ENCODE measurements at regions not wholly inside any gene's neighbourhood (a gene's known extent, or its start where the extent isn't known, plus 50 kb on each side); places are given as distances from the start of the nearest gene placed in this dataset.

DNA sequence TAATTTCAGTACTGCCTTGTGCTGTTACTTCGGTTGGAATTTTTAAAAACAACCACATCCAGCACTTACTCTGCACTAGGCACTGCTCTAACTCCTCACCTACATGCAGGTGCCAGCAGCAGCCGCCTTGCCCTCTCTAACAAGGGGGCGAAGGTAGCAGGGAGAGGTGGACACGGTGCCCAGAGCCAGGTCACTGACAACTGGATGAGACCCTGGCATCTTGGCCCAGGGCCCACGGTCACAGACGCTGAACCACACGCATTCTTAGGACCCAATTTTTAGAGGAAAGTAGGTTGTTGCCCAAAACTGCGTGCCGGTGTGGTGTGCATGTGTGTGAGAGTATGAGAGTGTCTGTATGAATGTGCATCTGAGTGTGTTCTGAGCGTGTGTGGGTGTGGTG lies 63.4 kb upstream of the GATA2 start:
- H3K27me3 Mint-ChIP-seq: peaks cover 52% of the 10 kb centered on the region
- no peaks in the 10 kb centered on the region for H3K36me3 Mint-ChIP-seq (ENCODE audit: insufficient read depth)
- DNase-seq (ENCODE audit: low spot score, unreplicated experiment): no peak
- TF ChIP-seq CTCF (IDR thresholded peaks at IDR 0.05; ENCODE audit: unreplicated experiment): no peak
- no peaks in the 10 kb centered on the region for H3K9me3 Mint-ChIP-seq (ENCODE audit: low read depth)
- no peak overlapping the region for H3K4me3 Mint-ChIP-seq (ENCODE audit: low read depth)
- H3K4me1 Mint-ChIP-seq (ENCODE audit: low read depth): no peaks in the 10 kb centered on the region
- no peak overlapping the region for H3K27ac Mint-ChIP-seq

DNA sequence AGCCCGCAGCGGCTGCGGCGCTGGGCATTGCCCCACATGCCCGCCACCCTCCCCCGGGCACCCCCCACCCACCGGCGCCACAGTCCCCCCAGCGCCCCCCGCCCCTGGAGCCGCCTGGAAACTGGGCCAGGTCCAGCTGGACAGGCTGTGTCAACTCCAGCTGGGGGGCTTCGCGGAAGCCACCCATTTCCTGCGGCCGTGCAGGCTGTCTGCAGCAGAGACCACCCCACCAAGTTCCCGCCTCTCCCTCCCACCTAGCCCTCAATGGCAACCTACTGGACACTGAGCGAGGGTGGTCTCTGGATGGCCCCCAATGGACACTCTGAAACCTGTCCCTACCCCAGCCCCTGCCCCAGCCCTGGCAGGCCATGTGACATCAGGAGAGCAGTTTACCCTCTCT lies 62.8 kb upstream of the GATA2 start:
- no peak for TF ChIP-seq CTCF (IDR thresholded peaks at IDR 0.05; ENCODE audit: unreplicated experiment)
- Mint-ChIP-seq H3K27me3 (peaks cover 54% of the 10 kb centered on the region), H3K4me1 (ENCODE audit: low read depth) (no peaks in the 10 kb centered on the region), H3K36me3 (ENCODE audit: insufficient read depth) (no peaks in the 10 kb centered on the region), H3K9me3 (ENCODE audit: low read depth) (no peaks in the 10 kb centered on the region), H3K27ac (no peak overlapping the region), H3K4me3 (ENCODE audit: low read depth) (no peak overlapping the region)
- DNase-seq (ENCODE audit: low spot score, unreplicated experiment): no peak

DNA sequence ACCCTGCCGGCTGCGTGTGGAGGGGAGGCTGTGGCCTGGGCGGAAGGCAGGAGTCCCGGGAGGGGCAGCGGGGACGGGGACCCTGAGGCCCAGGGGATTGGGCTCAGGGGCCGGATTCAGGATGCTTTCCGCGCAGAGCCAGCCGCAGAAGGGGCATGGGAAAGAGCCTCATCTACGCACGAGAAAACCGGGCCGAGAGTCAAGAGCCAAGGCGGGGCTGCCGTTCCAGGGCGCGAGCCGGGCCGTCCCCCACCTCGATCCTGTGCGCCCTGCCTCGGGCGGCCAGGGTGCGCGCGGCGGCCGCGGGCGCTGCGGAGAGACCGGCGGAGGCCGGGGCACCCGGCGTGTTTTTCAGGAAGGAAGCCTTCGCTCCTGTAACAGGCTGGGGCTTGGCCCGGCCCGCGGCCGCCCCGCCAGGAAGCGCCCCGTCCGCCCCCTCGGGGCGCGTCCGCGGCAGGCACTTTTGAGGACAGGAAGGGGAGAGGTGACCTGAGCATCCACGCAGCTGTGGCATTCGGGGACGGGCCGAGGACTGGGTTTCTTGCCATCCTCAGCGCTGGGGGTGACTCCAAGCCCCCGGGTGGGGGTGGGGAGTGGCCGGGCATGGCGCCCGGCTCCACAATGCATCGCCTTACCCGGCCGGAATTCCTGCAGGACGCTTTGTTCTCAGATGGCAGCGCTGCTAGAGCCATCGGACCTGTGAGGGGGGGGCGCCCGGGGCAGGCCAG lies 62.3 kb upstream of the GATA2 start:
- Mint-ChIP-seq H3K36me3 (ENCODE audit: insufficient read depth) (no peaks in the 10 kb centered on the region), H3K4me1 (ENCODE audit: low read depth) (no peaks in the 10 kb centered on the region), H3K4me3 (ENCODE audit: low read depth) (no peak overlapping the region), H3K27ac (no peak overlapping the region), H3K9me3 (ENCODE audit: low read depth) (no peaks in the 10 kb centered on the region), H3K27me3 (peaks cover 60% of the 10 kb centered on the region)
- TF ChIP-seq CTCF (IDR thresholded peaks at IDR 0.05; ENCODE audit: unreplicated experiment): no peak
- DNase-seq (ENCODE audit: low spot score, unreplicated experiment): no peak

DNA sequence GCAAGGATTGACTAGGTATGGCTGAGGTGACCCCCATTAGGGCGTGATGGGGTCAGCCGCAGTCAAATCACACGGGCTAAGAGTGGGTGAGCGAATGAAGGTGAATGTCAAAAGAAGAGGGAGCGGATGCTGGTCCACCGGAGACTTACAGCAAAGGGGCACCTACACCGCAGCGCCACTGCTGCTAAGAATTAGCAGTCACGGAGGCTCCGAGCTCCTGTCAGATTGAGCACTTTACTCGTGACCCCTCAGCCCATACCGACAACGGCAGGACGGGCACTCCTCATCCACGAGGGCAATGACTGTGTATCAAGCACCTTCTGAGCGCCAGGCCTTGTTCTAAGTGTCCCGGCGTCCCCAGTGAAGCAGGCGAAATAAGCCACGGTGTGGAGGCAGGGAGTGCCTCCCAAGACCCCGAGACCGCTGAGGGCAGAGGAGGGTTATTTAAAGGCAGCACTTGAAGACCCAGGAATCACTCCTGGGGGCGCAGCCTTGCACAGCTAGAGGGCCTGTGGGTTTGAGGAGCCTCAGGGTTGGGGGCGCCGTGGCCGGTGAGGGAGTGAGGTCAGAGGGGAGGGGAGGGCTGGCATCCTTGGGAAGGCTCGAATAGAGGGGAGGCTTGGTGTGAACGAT lies 61.6 kb upstream of the GATA2 start:
- Mint-ChIP-seq H3K9me3 (ENCODE audit: low read depth) (no peaks in the 10 kb centered on the region), H3K4me3 (ENCODE audit: low read depth) (no peak overlapping the region), H3K4me1 (ENCODE audit: low read depth) (no peaks in the 10 kb centered on the region), H3K27me3 (peaks cover 58% of the 10 kb centered on the region), H3K36me3 (ENCODE audit: insufficient read depth) (no peaks in the 10 kb centered on the region), H3K27ac (peak overlapping the region; percentile 21)
- no peak for TF ChIP-seq CTCF (IDR thresholded peaks at IDR 0.05; ENCODE audit: unreplicated experiment)
- no peak for DNase-seq (ENCODE audit: low spot score, unreplicated experiment)

DNA sequence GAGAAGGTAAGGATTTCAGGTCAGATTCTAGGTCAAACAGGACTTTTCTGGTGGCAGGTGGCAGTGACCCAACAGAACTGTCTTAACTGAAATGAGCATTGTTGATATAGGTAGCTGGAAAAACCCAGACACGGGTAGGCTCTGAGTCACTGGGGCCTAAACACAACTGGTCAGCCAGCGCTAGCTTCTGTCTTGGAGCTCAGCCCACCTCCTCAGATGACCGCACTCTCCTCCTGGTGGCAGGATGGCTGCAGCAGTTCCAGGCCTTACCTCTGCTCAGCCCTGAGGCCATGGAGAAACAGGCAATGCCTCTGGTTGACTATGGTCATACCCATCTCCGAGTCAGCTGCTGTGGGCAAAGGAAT lies 61.1 kb upstream of the GATA2 start:
- peaks cover 57% of the 10 kb centered on the region for H3K27me3 Mint-ChIP-seq
- no peak overlapping the region for H3K4me3 Mint-ChIP-seq (ENCODE audit: low read depth)
- no peaks in the 10 kb centered on the region for H3K4me1 Mint-ChIP-seq (ENCODE audit: low read depth)
- no peak for DNase-seq (ENCODE audit: low spot score, unreplicated experiment)
- TF ChIP-seq CTCF (IDR thresholded peaks at IDR 0.05; ENCODE audit: unreplicated experiment): no peak
- no peaks in the 10 kb centered on the region for H3K36me3 Mint-ChIP-seq (ENCODE audit: insufficient read depth)
- H3K27ac Mint-ChIP-seq: peak overlapping the region; percentile 21
- H3K9me3 Mint-ChIP-seq (ENCODE audit: low read depth): no peaks in the 10 kb centered on the region
